Glutamatergic neuron (in vitro differentiated cells): ENCODE measurements at regions not wholly inside any gene's neighbourhood (a gene's known extent, or its start where the extent isn't known, plus 50 kb on each side); places are given as distances from the start of the nearest gene placed in this dataset.

Source experiments
- DNase-seq: peaks from one replicate; pipeline ENCODE4 v3.0.0; 2022
- H3K27ac Mint-ChIP-seq: one replicate; pipeline ENCODE4 v1.8.0; 2020; ENCODE audit warnings: mild to moderate bottlenecking, mixed read lengths, inconsistent platforms; ENCODE audit not compliant: unreplicated experiment
- H3K27me3 Mint-ChIP-seq: one replicate; pipeline ENCODE4 v1.8.0; 2020; ENCODE audit warnings: mild to moderate bottlenecking, moderate library complexity, mixed read lengths, inconsistent platforms; ENCODE audit not compliant: unreplicated experiment
- H3K36me3 Mint-ChIP-seq: one replicate; pipeline ENCODE4 v1.8.0; 2020; ENCODE audit warnings: mild to moderate bottlenecking, mixed read lengths, inconsistent platforms; ENCODE audit not compliant: unreplicated experiment
- H3K4me1 Mint-ChIP-seq: one replicate; pipeline ENCODE4 v1.8.0; 2020; ENCODE audit warnings: mild to moderate bottlenecking, low read depth, mixed read lengths, inconsistent platforms; ENCODE audit not compliant: unreplicated experiment
- H3K4me3 Mint-ChIP-seq: one replicate; pipeline ENCODE4 v1.8.0; 2020; ENCODE audit warnings: mild to moderate bottlenecking, mixed read lengths, inconsistent platforms; ENCODE audit not compliant: unreplicated experiment
- H3K9me3 Mint-ChIP-seq: one replicate; pipeline ENCODE4 v1.8.0; 2020; ENCODE audit warnings: mild to moderate bottlenecking, moderate library complexity, mixed read lengths, inconsistent platforms; ENCODE audit not compliant: unreplicated experiment
- TF ChIP-seq, protein P1 (sequence below): fragments of 200-600 bp; sonication (generic); IDR thresholded peaks from one replicate; pipeline ENCODE4 v1.5.0; 2021; ENCODE audit not compliant: partially characterized antibody, unreplicated experiment

DNA sequence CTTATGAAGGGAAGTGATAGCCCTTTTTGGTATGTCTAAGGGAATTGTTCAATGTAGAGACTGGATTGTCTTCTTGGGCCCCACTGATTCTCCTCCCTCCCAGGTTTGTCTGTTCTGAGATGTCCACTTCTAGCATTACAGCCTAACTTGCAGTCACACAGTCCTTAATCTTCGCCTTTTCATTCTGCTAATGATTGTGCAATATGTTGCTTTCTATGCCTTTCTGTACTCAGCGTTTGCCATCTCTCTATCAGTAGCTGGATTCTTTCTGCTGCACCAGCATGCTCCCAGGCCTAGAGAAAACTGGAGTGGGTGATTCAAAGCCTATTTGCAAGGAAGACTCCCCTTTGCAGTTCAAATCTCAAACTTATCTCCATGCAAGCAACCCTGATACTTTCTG is 307.5 kb upstream of the DACH1 start:
- Mint-ChIP-seq H3K4me3 (no peak overlapping the region), H3K4me1 (no peaks in the 10 kb centered on the region), H3K36me3 (no peaks in the 10 kb centered on the region), H3K27me3 (no peaks in the 10 kb centered on the region), H3K27ac (no peak overlapping the region), H3K9me3 (no peaks in the 10 kb centered on the region)
- TF ChIP-seq, protein P1, sequence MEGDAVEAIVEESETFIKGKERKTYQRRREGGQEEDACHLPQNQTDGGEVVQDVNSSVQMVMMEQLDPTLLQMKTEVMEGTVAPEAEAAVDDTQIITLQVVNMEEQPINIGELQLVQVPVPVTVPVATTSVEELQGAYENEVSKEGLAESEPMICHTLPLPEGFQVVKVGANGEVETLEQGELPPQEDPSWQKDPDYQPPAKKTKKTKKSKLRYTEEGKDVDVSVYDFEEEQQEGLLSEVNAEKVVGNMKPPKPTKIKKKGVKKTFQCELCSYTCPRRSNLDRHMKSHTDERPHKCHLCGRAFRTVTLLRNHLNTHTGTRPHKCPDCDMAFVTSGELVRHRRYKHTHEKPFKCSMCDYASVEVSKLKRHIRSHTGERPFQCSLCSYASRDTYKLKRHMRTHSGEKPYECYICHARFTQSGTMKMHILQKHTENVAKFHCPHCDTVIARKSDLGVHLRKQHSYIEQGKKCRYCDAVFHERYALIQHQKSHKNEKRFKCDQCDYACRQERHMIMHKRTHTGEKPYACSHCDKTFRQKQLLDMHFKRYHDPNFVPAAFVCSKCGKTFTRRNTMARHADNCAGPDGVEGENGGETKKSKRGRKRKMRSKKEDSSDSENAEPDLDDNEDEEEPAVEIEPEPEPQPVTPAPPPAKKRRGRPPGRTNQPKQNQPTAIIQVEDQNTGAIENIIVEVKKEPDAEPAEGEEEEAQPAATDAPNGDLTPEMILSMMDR: no peak
- no peak for DNase-seq

DNA sequence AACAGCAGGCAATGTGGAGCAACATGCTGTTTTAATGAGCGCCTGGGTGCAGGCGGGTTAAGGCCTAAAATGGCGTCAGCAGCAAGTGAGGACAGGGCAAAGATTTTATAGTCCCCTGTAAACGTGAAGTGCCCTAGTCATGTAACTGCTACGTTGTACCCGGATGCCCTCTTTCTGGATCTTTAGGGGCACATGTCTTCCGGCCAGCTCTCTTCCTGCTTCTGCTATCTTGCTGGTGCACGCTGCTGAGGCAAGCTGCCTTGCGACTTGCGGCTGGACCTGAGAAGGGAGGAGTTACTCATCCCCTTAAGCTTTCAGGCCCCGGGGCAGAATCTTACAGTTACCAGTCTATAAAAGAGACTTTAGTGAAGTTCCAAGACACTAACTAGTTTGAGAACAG is 303.6 kb upstream of the DACH1 start:
- no peak for DNase-seq
- Mint-ChIP-seq H3K4me3 (no peak overlapping the region), H3K27me3 (no peaks in the 10 kb centered on the region), H3K4me1 (no peaks in the 10 kb centered on the region), H3K9me3 (no peaks in the 10 kb centered on the region), H3K27ac (no peak overlapping the region), H3K36me3 (no peaks in the 10 kb centered on the region)
- TF ChIP-seq, protein P1: no peak

DNA sequence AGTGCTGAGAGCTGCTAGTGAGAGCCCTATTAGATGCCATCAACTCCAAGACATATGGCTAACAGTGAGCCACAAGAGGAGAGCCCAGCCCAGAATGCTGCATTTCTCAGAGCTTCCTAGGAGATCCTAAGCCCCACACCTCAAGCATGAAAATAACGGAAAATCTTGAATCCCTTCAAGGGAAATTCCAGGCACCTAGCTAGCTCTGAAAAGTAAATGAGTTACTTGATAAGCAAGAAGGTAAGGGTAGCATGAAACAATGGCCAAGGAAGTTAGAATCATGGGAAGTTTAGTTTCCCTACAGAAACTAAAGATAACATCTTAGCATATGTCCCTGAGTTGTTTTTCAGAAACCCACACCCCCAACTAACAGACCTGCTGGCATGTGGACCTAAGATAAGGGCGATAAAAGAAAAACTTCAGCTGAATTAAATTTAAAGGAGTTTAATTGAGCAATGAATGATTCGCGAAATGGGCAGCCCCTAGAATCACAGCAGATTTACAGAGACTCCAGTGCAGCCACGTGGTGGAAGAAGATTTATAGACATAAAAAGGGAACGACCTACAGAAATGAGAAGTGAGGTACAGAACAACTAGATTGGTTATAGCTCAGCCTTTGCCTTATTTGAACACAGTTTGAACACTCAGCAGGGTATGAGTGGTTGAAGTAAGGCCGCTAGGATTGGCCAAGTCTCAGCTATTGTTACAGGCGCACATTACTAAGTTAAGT is 301.3 kb upstream of the DACH1 start:
- TF ChIP-seq, protein P1: no peak
- no peak for DNase-seq
- Mint-ChIP-seq H3K27me3 (no peaks in the 10 kb centered on the region), H3K36me3 (no peaks in the 10 kb centered on the region), H3K27ac (no peak overlapping the region), H3K9me3 (no peaks in the 10 kb centered on the region), H3K4me1 (no peaks in the 10 kb centered on the region), H3K4me3 (no peak overlapping the region)

DNA sequence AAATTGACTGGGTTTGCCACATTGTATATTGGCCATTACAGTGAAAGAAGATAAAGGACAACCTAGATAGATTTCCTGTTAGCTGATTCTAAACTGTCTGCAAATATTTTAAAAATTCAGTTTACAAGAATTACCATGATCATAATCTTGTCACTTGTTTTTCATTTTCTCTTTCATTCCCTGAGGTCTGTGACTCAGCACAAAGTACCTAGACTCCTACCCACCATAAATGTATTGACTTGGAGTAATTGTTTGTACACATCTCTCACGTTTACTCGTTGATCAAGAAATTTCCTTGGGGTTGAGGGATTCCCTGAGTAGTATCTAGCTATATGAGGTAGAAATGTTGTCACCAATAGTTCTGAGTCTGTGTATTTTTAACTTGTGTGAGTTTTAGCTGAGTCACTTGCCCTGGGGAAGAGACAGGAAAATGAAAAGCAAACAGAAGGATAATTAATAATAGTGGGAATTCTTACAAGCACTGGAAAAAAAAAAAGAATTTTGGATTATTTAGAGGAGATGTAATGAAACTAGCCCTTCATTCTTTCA is 299.2 kb upstream of the DACH1 start:
- Mint-ChIP-seq H3K4me1 (no peaks in the 10 kb centered on the region), H3K36me3 (no peaks in the 10 kb centered on the region), H3K27me3 (no peaks in the 10 kb centered on the region), H3K27ac (no peak overlapping the region), H3K9me3 (no peaks in the 10 kb centered on the region), H3K4me3 (no peak overlapping the region)
- no peak for DNase-seq
- TF ChIP-seq, protein P1: no peak

DNA sequence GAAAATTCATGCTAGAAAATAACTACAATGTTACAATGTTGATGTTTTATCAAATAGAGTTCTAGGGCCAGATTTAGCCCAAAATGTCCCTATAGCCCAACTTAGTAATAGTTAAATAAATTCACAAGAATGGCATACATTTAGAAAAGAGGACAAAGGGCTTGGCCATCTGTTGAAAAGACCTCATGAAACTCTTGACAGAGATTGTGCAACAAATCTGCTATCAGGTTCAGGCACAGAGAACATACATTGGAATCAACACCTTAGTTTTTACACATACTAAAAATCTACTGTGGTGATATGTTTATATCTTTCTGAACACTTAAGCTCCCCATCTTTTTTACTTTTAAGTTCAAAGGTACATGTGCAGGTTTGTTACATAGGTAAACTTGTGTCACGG is 298.3 kb upstream of the DACH1 start:
- TF ChIP-seq, protein P1: no peak
- Mint-ChIP-seq H3K27ac (no peak overlapping the region), H3K36me3 (no peaks in the 10 kb centered on the region), H3K9me3 (no peaks in the 10 kb centered on the region), H3K27me3 (no peaks in the 10 kb centered on the region), H3K4me1 (no peaks in the 10 kb centered on the region), H3K4me3 (no peak overlapping the region)
- no peak for DNase-seq
